H1 (cell line): ENCODE measurements at regions not wholly inside any gene's neighbourhood (a gene's known extent, or its start where the extent isn't known, plus 50 kb on each side); places are given as distances from the start of the nearest gene placed in this dataset.

Experiments used
- CTCF ChIA-PET: fragments of 300-600 bp; sonication (Branson Sonifier 250); formaldehyde crosslinking; loops from one replicate; lab custom pipeline; 2021; ENCODE audit not compliant: partially characterized antibody; lab: Charles Lee
- POLR2A ChIA-PET: fragments of 300-600 bp; sonication (Branson Sonifier 250); formaldehyde crosslinking; loops from one replicate; lab custom pipeline; 2021; ENCODE audit warnings: inconsistent platforms; ENCODE audit not compliant: partially characterized antibody; lab: Charles Lee
- DNase-seq, 2 experiments: peaks; one replicate each; pipeline versions ENCODE4 v3.0.0 to v3.0.0-alpha.2; 2010 to 2022; ENCODE audit warnings: low spot score in 2 of 2, low read depth in 1 of 2, mixed read lengths in 1 of 2
- FAIRE-seq: peaks from 2 replicates; lab custom pipeline; 2011; peaks lifted over from hg19 to GRCh38; lab: Jason Lieb, UNC
- H2AFZ ChIP-seq: 2 replicates; pipeline ENCODE4 v1.8.1; 2012; ENCODE audit warnings: low read length, inconsistent platforms
- H2AK5ac ChIP-seq: 2 replicates; pipeline ENCODE4 v1.6.1; 2013; ENCODE audit warnings: low read depth, low read length
- H2BK120ac ChIP-seq: replicated peaks from 2 replicates; pipeline ENCODE3; 2013; ENCODE audit warnings: low read depth, low read length, inconsistent platforms
- H2BK12ac ChIP-seq: 2 replicates; pipeline ENCODE4 v1.6.1; 2013; ENCODE audit warnings: low read depth, low read length
- H2BK15ac ChIP-seq: 2 replicates; pipeline ENCODE4 v1.6.1; 2013; ENCODE audit warnings: low read length
- H2BK20ac ChIP-seq: 2 replicates; pipeline ENCODE4 v1.6.1; 2013; ENCODE audit warnings: low read length
- H2BK5ac ChIP-seq: 2 replicates; pipeline ENCODE4 v1.6.1; 2013; ENCODE audit warnings: low read depth, low read length
- H3K14ac ChIP-seq: 2 replicates; pipeline ENCODE4 v1.6.1; 2013; ENCODE audit warnings: inconsistent platforms; ENCODE audit not compliant: insufficient read length
- H3K18ac ChIP-seq: 2 replicates; pipeline ENCODE4 v1.6.1; 2013; ENCODE audit warnings: low read length; ENCODE audit errors: extremely low read depth
- H3K23ac ChIP-seq: 2 replicates; pipeline ENCODE4 v1.6.1; 2013; ENCODE audit warnings: inconsistent platforms; ENCODE audit not compliant: insufficient read length
- H3K23me2 ChIP-seq: 2 replicates; pipeline ENCODE4 v1.6.1; 2013; ENCODE audit warnings: low read depth, low read length
- H3K27ac ChIP-seq: 2 replicates; pipeline ENCODE4 v1.6.1; 2011; ENCODE audit warnings: low read depth, low read length, inconsistent platforms
- H3K27me3 ChIP-seq, 4 experiments: replicated peaks in 1 of 4; 1 replicate in 1 of 4; 2 replicates in 3 of 4; pipeline versions ENCODE4 v1.6.1 to v1.8.1; 2011 to 2013; ENCODE audit warnings: low read length in 3 of 4, mild to moderate bottlenecking in 3 of 4, inconsistent platforms in 2 of 4, mixed read lengths in 2 of 4, moderate library complexity in 1 of 4; ENCODE audit not compliant: control insufficient read depth in 3 of 4, insufficient read depth in 3 of 4; ENCODE audit errors: extremely low read depth in 1 of 4
- H3K36me3 ChIP-seq, 4 experiments: 2 replicates each; pipeline versions ENCODE4 v1.6.1 to v1.8.1; 2011 to 2013; ENCODE audit warnings: mild to moderate bottlenecking in 4 of 4, low read length in 3 of 4, moderate library complexity in 2 of 4, control low read depth in 1 of 4, inconsistent platforms in 1 of 4; ENCODE audit not compliant: insufficient read depth in 4 of 4, control insufficient read depth in 2 of 4
- H3K4ac ChIP-seq: replicated peaks from 2 replicates; pipeline ENCODE3; 2013; ENCODE audit warnings: low read length, low read depth, mixed read lengths, inconsistent platforms; ENCODE audit not compliant: insufficient read length
- H3K4me1 ChIP-seq, 4 experiments: replicated peaks in 1 of 4; 1 replicate in 1 of 4; 2 replicates in 3 of 4; pipeline versions ENCODE4 v1.6.1 to v1.8.1; 2011 to 2013; ENCODE audit warnings: low read length in 3 of 4, inconsistent platforms in 2 of 4, mixed read lengths in 1 of 4; ENCODE audit not compliant: insufficient read depth in 4 of 4, control insufficient read depth in 3 of 4
- H3K4me2 ChIP-seq, 2 experiments: 2 replicates each; pipeline versions ENCODE4 v1.6.1 to v1.8.1; 2011 to 2013; ENCODE audit warnings: low read depth in 2 of 2, low read length in 2 of 2, control low read depth in 1 of 2, inconsistent platforms in 1 of 2, mild to moderate bottlenecking in 1 of 2; ENCODE audit not compliant: insufficient read depth in 1 of 2
- H3K4me3 ChIP-seq, 4 experiments: fragments of 200-600, 300-600 bp in 1 of 4; sonication (generic), shearing (Covaris generic), sonication (Bioruptor Twin) in 1 of 4; 2 replicates each; pipeline versions ENCODE4 v1.5.1 to v1.8.1; 2011 to 2016; ENCODE audit warnings: low read length in 4 of 4, low read depth in 3 of 4, control low read depth in 2 of 4, inconsistent platforms in 2 of 4, mild to moderate bottlenecking in 2 of 4, mixed read lengths in 1 of 4, moderate library complexity in 1 of 4; ENCODE audit not compliant: insufficient read depth in 2 of 4; ENCODE audit errors: extremely low read depth in 1 of 4
- H3K56ac ChIP-seq: replicated peaks from 2 replicates; pipeline ENCODE3; 2013; ENCODE audit warnings: low read depth, mild to moderate bottlenecking, mixed read lengths, low read length, inconsistent platforms; ENCODE audit not compliant: insufficient read length
- H3K79me1 ChIP-seq: 2 replicates; pipeline ENCODE4 v1.6.1; 2013; ENCODE audit warnings: low read depth, low read length, control low read depth
- H3K79me2 ChIP-seq, 2 experiments: 2 replicates each; pipeline versions ENCODE4 v1.6.1 to v1.8.1; 2012 to 2013; ENCODE audit warnings: low read length in 2 of 2, mild to moderate bottlenecking in 2 of 2, inconsistent platforms in 1 of 2; ENCODE audit not compliant: insufficient read depth in 2 of 2, control insufficient read depth in 1 of 2
- H3K9ac ChIP-seq, 4 experiments: replicated peaks in 1 of 4; 1 replicate in 1 of 4; 2 replicates in 3 of 4; pipeline versions ENCODE4 v1.6.1 to v1.8.1; 2011 to 2013; ENCODE audit warnings: low read depth in 3 of 4, low read length in 3 of 4, control low read depth in 2 of 4, mild to moderate bottlenecking in 2 of 4, moderate library complexity in 2 of 4, inconsistent platforms in 1 of 4; ENCODE audit errors: extremely low read depth in 1 of 4
- H3K9me3 ChIP-seq, 2 experiments: 2 replicates each; pipeline versions ENCODE4 v1.6.1 to v1.8.1; 2012 to 2013; ENCODE audit warnings: mild to moderate bottlenecking in 2 of 2, moderate library complexity in 2 of 2, control low read depth in 1 of 2, inconsistent platforms in 1 of 2, low read depth in 1 of 2, low read length in 1 of 2, mixed read lengths in 1 of 2; ENCODE audit not compliant: insufficient read depth in 2 of 2
- H4K20me1 ChIP-seq, 2 experiments: replicated peaks in 1 of 2; 2 replicates each; pipeline versions ENCODE3 to v1.8.1; 2011 to 2013; ENCODE audit warnings: inconsistent platforms in 2 of 2, low read length in 2 of 2, mild to moderate bottlenecking in 1 of 2; ENCODE audit not compliant: insufficient read depth in 2 of 2, control insufficient read depth in 1 of 2
- H4K5ac ChIP-seq: 2 replicates; pipeline ENCODE4 v1.6.1; 2013; ENCODE audit warnings: low read length, low read depth, mixed read lengths, inconsistent platforms; ENCODE audit not compliant: insufficient read length
- H4K8ac ChIP-seq: 2 replicates; pipeline ENCODE4 v1.8.0; 2013; ENCODE audit warnings: mild to moderate bottlenecking, moderate library complexity, low read length, inconsistent platforms; ENCODE audit not compliant: insufficient read depth; ENCODE audit errors: extremely low read depth
- H4K91ac ChIP-seq: replicated peaks from 2 replicates; pipeline ENCODE3; 2013; ENCODE audit warnings: low read length, mixed read lengths, inconsistent platforms; ENCODE audit not compliant: insufficient read length
- BACH1 ChIP-seq: IDR thresholded peaks from 2 replicates; pipeline ENCODE4 v1.6.1; 2012; ENCODE audit warnings: low read length, improper control_type of control experiment
- FOSL1 ChIP-seq: IDR thresholded peaks from 2 replicates; pipeline ENCODE4 v1.6.1; 2011; ENCODE audit warnings: mild to moderate bottlenecking, low read depth, low read length, moderate library complexity; ENCODE audit not compliant: insufficient read depth
- JUND ChIP-seq: IDR thresholded peaks from 2 replicates; pipeline ENCODE4 v1.6.1; 2011; ENCODE audit warnings: mild to moderate bottlenecking, improper control_type of control experiment, low read length
- KDM1A ChIP-seq: fragments of 200-600, 300-600 bp; sonication (generic); IDR thresholded peaks from 2 replicates; pipeline ENCODE4 v1.7.1; 2016; ENCODE audit warnings: mild to moderate bottlenecking, low read length, borderline replicate concordance
- KDM4A ChIP-seq: IDR thresholded peaks from one replicate; pipeline ENCODE4 v1.7.1; 2012; ENCODE audit warnings: low read depth, mild to moderate bottlenecking, moderate library complexity, low read length, inconsistent platforms; ENCODE audit not compliant: severe bottlenecking
- KDM5A ChIP-seq: fragments of 200-600 bp; IDR thresholded peaks from 2 replicates; pipeline ENCODE4 v1.7.1; 2012; ENCODE audit warnings: mild to moderate bottlenecking, low read length, inconsistent platforms, mixed read lengths
- NRF1 ChIP-seq: IDR thresholded peaks from 2 replicates; pipeline ENCODE4 v1.6.1; 2011; ENCODE audit warnings: mild to moderate bottlenecking, low read depth, low read length, improper control_type of control experiment
- PHF8 ChIP-seq: fragments of 200-600 bp; sonication (generic); conservative IDR thresholded peaks from 2 replicates; pipeline ENCODE4 v1.7.1; 2012; ENCODE audit warnings: low read depth, mild to moderate bottlenecking, inconsistent platforms, low read length, moderate library complexity
- POLR2A ChIP-seq, 2 experiments: IDR thresholded peaks; 1 replicate in 1 of 2; 2 replicates in 1 of 2; pipeline ENCODE4 v1.6.1; 2011; ENCODE audit warnings: low read depth in 2 of 2, low read length in 2 of 2, mild to moderate bottlenecking in 2 of 2; ENCODE audit errors: control extremely low read depth in 1 of 2
- SIX5 ChIP-seq: IDR thresholded peaks from 2 replicates; pipeline ENCODE4 v1.6.1; 2011; ENCODE audit warnings: mild to moderate bottlenecking, low read depth, low read length
- TBP ChIP-seq: IDR thresholded peaks from 2 replicates; pipeline ENCODE4 v1.6.1; 2011; ENCODE audit warnings: low read depth, low read length, improper control_type of control experiment
- ZNF274 ChIP-seq: IDR thresholded peaks from 2 replicates; pipeline ENCODE4 v1.7.0; 2012; ENCODE audit warnings: low read length, borderline replicate concordance; ENCODE audit errors: extremely low read depth
- WGBS, 2 experiments: shearing (Covaris generic) in 1 of 2; methylation state at CpG; one replicate each; pipeline versions ENCODE4 v1.1.6 to v1.1.7; 2013 to 2015; ENCODE audit warnings: low lambda C conversion rate in 2 of 2, mixed read lengths in 2 of 2, inconsistent platforms in 1 of 2, low coverage in 1 of 2, missing lambda C conversion rate in 1 of 2; ENCODE audit not compliant: insufficient replicate concordance in 2 of 2, insufficient coverage in 1 of 2, insufficient read length in 1 of 2; ENCODE audit errors: extremely low coverage in 1 of 2, missing lambda C conversion rate in 1 of 2; 5-methylcytosine and 5-hydroxymethylcytosine counted together

GRCh38 chr4:100109921-100110320, 80.3 kb downstream of the DDIT4L start:
- Histone ChIP-seq H3K14ac (no peak overlapping the region), H2AFZ (no peak overlapping the region), H3K18ac (no peak overlapping the region), H3K4me3 (no peak overlapping the region), H3K56ac (no peak overlapping the region), H3K9me3 (no peaks in the 10 kb centered on the region), H3K9ac (no peak overlapping the region), H2BK20ac (no peak overlapping the region), H3K36me3 (no peaks in the 10 kb centered on the region), H3K4me2 (no peak overlapping the region), H4K8ac (no peak overlapping the region), H2BK120ac (no peak overlapping the region), H2BK5ac (no peak overlapping the region), H3K4me1 (peaks cover 0 to 4% (median 3%) of the 10 kb centered on the region in 4 experiments; a peak in 4 of 7 replicates), H2BK15ac (no peak overlapping the region), H3K23me2 (no peaks in the 10 kb centered on the region), H3K4ac (no peak overlapping the region), H3K79me1 (no peaks in the 10 kb centered on the region), H3K27me3 (no peaks in the 10 kb centered on the region; a peak in 1 of 7 replicates), H3K27ac (no peak overlapping the region), H4K91ac (no peak overlapping the region), H3K23ac (no peak overlapping the region), H4K5ac (no peak overlapping the region), H3K79me2 (no peaks in the 10 kb centered on the region), H2BK12ac (no peak overlapping the region), H2AK5ac (no peak overlapping the region), H4K20me1 (no peaks in the 10 kb centered on the region)
- ChIA-PET POLR2A (interaction anchor here (0.6 kb wide), 1 partner anchor 159 kb away, joined by 3 read pairs; no protein-coding TSS in a partner anchor), CTCF (interaction anchor here (1.0 kb wide), 1 partner anchor 26 kb away, joined by 3 read pairs; no protein-coding TSS in a partner anchor)
- DNase-seq: no peak
- TF ChIP-seq POLR2A (IDR thresholded peaks at IDR 0.05; ENCODE audit: control extremely low read depth in 1 of 2, low read depth in 2 of 2, low read length in 2 of 2) (no peak), ZNF274 (no peak), FOSL1 (no peak), BACH1 (no peak), SIX5 (no peak), PHF8 (no peak), NRF1 (no peak), TBP (no peak), JUND (no peak), KDM1A (no peak), KDM5A (no peak), KDM4A (no peak)
- WGBS, 2 experiments: 81% methylated on average over 2 of the region's 2 CpGs; no CpG with 5 or more reads in 1 of the 2 experiments
- no peak for FAIRE-seq
